A673 (cell line): ENCODE measurements at regions not wholly inside any gene's neighbourhood (a gene's known extent, or its start where the extent isn't known, plus 50 kb on each side); places are given as distances from the start of the nearest gene placed in this dataset.

Experiments used
- BruUV-seq: library from RNA; stranded (reverse); fragments of 400-500 nt; replicated peaks from 2 replicates; lab custom pipeline; 2021; lab: Mats Ljungman, UMichigan
- CTCF ChIA-PET: fragments of 300-600 bp; sonication (Branson Sonifier 250); formaldehyde crosslinking; loops from one replicate; lab custom pipeline; 2022; ENCODE audit warnings: antibody characterized with exemption; lab: Charles Lee
- POLR2A ChIA-PET: fragments of 300-600 bp; sonication (Branson Sonifier 250); formaldehyde crosslinking; loops from one replicate; lab custom pipeline; 2022; ENCODE audit warnings: antibody characterized with exemption; ENCODE audit not compliant: low non-redundant PET; lab: Charles Lee
- DNase-seq: peaks from one replicate; pipeline ENCODE4 v3.0.0-alpha.2; 2015; ENCODE audit warnings: low spot score
- H3K27ac ChIP-seq: fragments of 200-600 bp; sonication (generic); 2 replicates; pipeline ENCODE4 v1.5.1; 2016; ENCODE audit warnings: mixed run types, low read depth, mild to moderate bottlenecking, mixed read lengths, antibody characterized with exemption, low read length; ENCODE audit not compliant: poor library complexity, severe bottlenecking
- H3K27me3 ChIP-seq: fragments of 200-600 bp; sonication (generic); replicated peaks from 2 replicates; pipeline ENCODE4 v1.6.1; 2017; ENCODE audit warnings: mixed run types, low read depth, mild to moderate bottlenecking, mixed read lengths, antibody characterized with exemption, low read length; ENCODE audit not compliant: insufficient read depth, poor library complexity
- H3K36me3 ChIP-seq: fragments of 200-600 bp; sonication (generic); 2 replicates; pipeline ENCODE4 v1.6.1; 2016; ENCODE audit warnings: mixed run types, mild to moderate bottlenecking, mixed read lengths, antibody characterized with exemption, low read length; ENCODE audit not compliant: insufficient read depth, poor library complexity, severe bottlenecking
- H3K4me1 ChIP-seq: fragments of 200-600 bp; sonication (generic); 2 replicates; pipeline ENCODE4 v1.6.1; 2017; ENCODE audit warnings: mixed run types, mild to moderate bottlenecking, mixed read lengths, antibody characterized with exemption, low read length; ENCODE audit not compliant: insufficient read depth, poor library complexity, severe bottlenecking
- H3K4me3 ChIP-seq: fragments of 200-600 bp; sonication (generic); 2 replicates; pipeline ENCODE4 v1.5.1; 2016; ENCODE audit warnings: low read depth, mixed run types, mild to moderate bottlenecking, mixed read lengths, low read length; ENCODE audit not compliant: poor library complexity, severe bottlenecking
- H3K9me3 ChIP-seq: fragments of 200-600 bp; sonication (generic); 2 replicates; pipeline ENCODE4 v1.6.1; 2016; ENCODE audit warnings: mixed run types, low read depth, mild to moderate bottlenecking, mixed read lengths, antibody characterized with exemption, low read length; ENCODE audit not compliant: poor library complexity, severe bottlenecking
- EZH2 ChIP-seq: fragments of 200-600 bp; sonication (generic); IDR thresholded peaks from 2 replicates; pipeline ENCODE4 v1.6.1; 2017; ENCODE audit warnings: borderline replicate concordance, low read depth, mild to moderate bottlenecking, mixed read lengths, antibody characterized with exemption, low read length; ENCODE audit not compliant: poor library complexity, severe bottlenecking
- intact Hi-C: fragments of 100-400 bp; cut with micrococcal nuclease; formaldehyde crosslinking; loops from one replicate; pipeline ENCODE4 v1.10.0; 2022; ENCODE audit not compliant: unreplicated experiment
- TF ChIP-seq, protein P1 (sequence below): fragments of 300-800, 200-600 bp; sonication (generic); conservative IDR thresholded peaks from 2 replicates; pipeline ENCODE4 v1.5.1; 2017; ENCODE audit warnings: low read depth, mild to moderate bottlenecking, antibody characterized with exemption, low read length, moderate library complexity, mixed read lengths

DNA sequence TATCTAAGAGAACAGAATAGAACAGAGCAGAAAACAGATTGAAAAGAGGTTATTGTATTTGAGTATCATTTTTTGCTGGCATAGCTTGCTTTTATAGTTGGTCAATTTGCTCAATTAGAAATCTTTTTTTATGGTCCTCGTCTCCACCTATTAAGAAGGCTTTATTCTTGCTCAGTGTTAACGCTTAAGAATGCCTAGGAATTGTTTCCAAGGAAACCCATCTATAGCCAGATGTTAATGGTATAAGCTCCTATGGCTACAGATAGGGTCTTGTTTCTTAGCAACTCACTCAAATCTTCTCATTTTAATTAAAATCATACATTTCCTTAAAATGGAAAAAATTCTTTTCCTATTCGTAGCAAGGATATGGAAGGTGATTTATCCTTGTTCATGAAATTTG lies 392.3 kb downstream of the TMEM135 start:
- Histone ChIP-seq H3K9me3 (no peaks in the 10 kb centered on the region), H3K27me3 (no peaks in the 10 kb centered on the region), H3K27ac (no peak overlapping the region), H3K4me1 (no peaks in the 10 kb centered on the region), H3K36me3 (no peaks in the 10 kb centered on the region), H3K4me3 (no peak overlapping the region)
- ChIA-PET CTCF (no interaction called here), POLR2A (no interaction called here)
- BruUV-seq, result no TSS peak
- TF ChIP-seq EZH2, result no peak
- TF ChIP-seq, protein P1, sequence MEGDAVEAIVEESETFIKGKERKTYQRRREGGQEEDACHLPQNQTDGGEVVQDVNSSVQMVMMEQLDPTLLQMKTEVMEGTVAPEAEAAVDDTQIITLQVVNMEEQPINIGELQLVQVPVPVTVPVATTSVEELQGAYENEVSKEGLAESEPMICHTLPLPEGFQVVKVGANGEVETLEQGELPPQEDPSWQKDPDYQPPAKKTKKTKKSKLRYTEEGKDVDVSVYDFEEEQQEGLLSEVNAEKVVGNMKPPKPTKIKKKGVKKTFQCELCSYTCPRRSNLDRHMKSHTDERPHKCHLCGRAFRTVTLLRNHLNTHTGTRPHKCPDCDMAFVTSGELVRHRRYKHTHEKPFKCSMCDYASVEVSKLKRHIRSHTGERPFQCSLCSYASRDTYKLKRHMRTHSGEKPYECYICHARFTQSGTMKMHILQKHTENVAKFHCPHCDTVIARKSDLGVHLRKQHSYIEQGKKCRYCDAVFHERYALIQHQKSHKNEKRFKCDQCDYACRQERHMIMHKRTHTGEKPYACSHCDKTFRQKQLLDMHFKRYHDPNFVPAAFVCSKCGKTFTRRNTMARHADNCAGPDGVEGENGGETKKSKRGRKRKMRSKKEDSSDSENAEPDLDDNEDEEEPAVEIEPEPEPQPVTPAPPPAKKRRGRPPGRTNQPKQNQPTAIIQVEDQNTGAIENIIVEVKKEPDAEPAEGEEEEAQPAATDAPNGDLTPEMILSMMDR, result no peak
- DNase-seq, result no peak
- intact Hi-C loops, result loop anchor here (10.0 kb wide), 1 partner anchor 235 kb away; no protein-coding TSS in a partner anchor

DNA sequence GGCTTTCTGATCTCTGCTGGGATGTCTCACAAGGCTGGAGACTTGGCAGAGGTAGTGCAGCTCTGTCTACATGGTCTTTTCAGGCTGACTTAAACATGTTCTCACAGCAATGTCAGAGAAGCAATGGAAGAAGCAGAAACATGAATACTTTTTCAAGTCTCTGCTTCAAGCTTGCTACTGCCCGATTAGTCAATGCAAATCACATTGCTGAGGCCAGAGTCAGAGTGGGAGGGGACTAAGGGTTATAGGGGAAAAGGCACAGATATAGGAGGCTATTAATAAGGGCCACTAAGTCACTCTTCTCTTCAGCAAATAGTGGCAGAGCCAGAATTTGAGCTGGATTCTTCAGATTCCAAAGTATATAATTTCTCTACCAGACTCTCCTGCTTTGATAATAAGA lies 390.5 kb downstream of the TMEM135 start:
- H3K4me3 ChIP-seq, result no peak overlapping the region
- no peaks in the 10 kb centered on the region for H3K27me3 ChIP-seq
- H3K27ac ChIP-seq, result no peak overlapping the region
- no TSS peak for BruUV-seq
- H3K36me3 ChIP-seq, result no peaks in the 10 kb centered on the region
- intact Hi-C loops, result loop anchor here (10.0 kb wide), 1 partner anchor 233 kb away; no protein-coding TSS in a partner anchor
- DNase-seq, result no peak
- CTCF ChIA-PET, result no interaction called here
- no peaks in the 10 kb centered on the region for H3K9me3 ChIP-seq
- no peaks in the 10 kb centered on the region for H3K4me1 ChIP-seq
- TF ChIP-seq, protein P1, result no peak
- no peak for TF ChIP-seq EZH2
- POLR2A ChIA-PET, result no interaction called here

DNA sequence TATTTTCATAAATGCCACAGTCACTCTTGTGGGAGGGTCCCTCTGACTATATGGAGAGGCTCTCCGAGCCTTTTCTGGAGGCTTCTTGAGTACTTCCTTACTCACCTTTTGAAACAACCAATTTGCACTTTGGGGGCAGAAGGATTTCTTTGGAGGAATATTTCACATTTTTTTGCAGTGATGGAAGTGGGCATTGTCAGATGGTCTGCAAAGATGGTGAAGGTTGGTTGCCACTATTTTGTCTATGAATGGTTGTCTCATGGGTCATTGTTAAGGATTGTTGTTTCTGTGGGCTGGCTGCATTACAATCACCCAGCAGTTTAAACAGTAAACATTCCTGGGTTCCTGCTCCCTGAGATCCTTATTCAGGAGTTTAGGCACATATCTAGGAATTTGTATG lies 388.2 kb downstream of the TMEM135 start:
- Histone ChIP-seq H3K9me3 (no peaks in the 10 kb centered on the region), H3K36me3 (no peaks in the 10 kb centered on the region), H3K4me3 (no peak overlapping the region), H3K27ac (no peak overlapping the region), H3K4me1 (no peaks in the 10 kb centered on the region), H3K27me3 (no peaks in the 10 kb centered on the region)
- no TSS peak for BruUV-seq
- no peak for DNase-seq
- intact Hi-C loops, result loop anchor here (10.0 kb wide), 1 partner anchor 231 kb away; no protein-coding TSS in a partner anchor
- ChIA-PET POLR2A (no interaction called here), CTCF (no interaction called here)
- TF ChIP-seq, protein P1, result no peak
- no peak for TF ChIP-seq EZH2
